Inferior parietal cortex (tissue), 1 donor: ENCODE measurements at regions not wholly inside any gene's neighbourhood (a gene's known extent, or its start where the extent isn't known, plus 50 kb on each side); places are given as distances from the start of the nearest gene placed in this dataset.
"Not testable (repeated sequence)": the region's sequence is repeated elsewhere in the genome, so short reads cannot be mapped to it uniquely, and the experiment has no call there.

Experiments used
- DNase-seq: peaks from one replicate; pipeline ENCODE4 v3.0.0-alpha.2; 2016; ENCODE audit errors: extremely low spot score

GRCh38 chr12:75944097-75944904 lies 87.3 kb downstream of the PHLDA1 start:
- peak; percentile 23 for DNase-seq

- no peak for DNase-seq
Measured at GRCh38 chr12:75943730-75944096, 87.9 kb downstream of the PHLDA1 start.

- not testable (repeated sequence) for DNase-seq
Measured at GRCh38 chr12:75941661-75942060, 89.9 kb downstream of the PHLDA1 start.

GRCh38 chr12:75939016-75939642 lies 92.4 kb downstream of the PHLDA1 start:
- no peak for DNase-seq

- no peak for DNase-seq
Measured at GRCh38 chr12:75938189-75938588, 93.4 kb downstream of the PHLDA1 start.

GRCh38 chr12:75937486-75937885 lies 94.1 kb downstream of the PHLDA1 start:
- DNase-seq: no peak

- no peak for DNase-seq
Measured at GRCh38 chr12:75936515-75937440, 94.8 kb downstream of the PHLDA1 start.

GRCh38 chr12:75935539-75936242 lies 95.9 kb downstream of the PHLDA1 start:
- no peak for DNase-seq

GRCh38 chr12:75933101-75933500 lies 98.5 kb downstream of the PHLDA1 start:
- DNase-seq: no peak

- DNase-seq: no peak
Measured at GRCh38 chr12:75932241-75932640, 99.3 kb downstream of the PHLDA1 start.

GRCh38 chr12:75923964-75924666 lies 107.5 kb downstream of the PHLDA1 start:
- DNase-seq: no peak

GRCh38 chr12:75922944-75923642 lies 108.5 kb downstream of the PHLDA1 start:
- no peak for DNase-seq

- no peak for DNase-seq
Measured at GRCh38 chr12:75921622-75922289, 109.8 kb downstream of the PHLDA1 start.

- no peak for DNase-seq
Measured at GRCh38 chr12:75917715-75918114, 113.9 kb downstream of the PHLDA1 start.

- no peak for DNase-seq
Measured at GRCh38 chr12:75917083-75917482, 114.5 kb downstream of the PHLDA1 start.

- no peak for DNase-seq
Measured at GRCh38 chr12:75913502-75914351, 117.8 kb downstream of the PHLDA1 start.

GRCh38 chr12:75909714-75910656 lies 121.6 kb downstream of the PHLDA1 start:
- DNase-seq: no peak
